ENCODE measurements at regions not wholly inside any gene's neighbourhood (a gene's known extent, or its start where the extent isn't known, plus 50 kb on each side); places are given as distances from the start of the nearest gene placed in this dataset.

- TF ChIP-seq CTCF (IDR thresholded peaks at IDR 0.05): no peak
- H3K27me3 ChIP-seq: no peaks in the 10 kb centered on the region
These were observed 246.8 kb upstream of the RAB6C start for GRCh38 chr2:129732630-129733026.

GRCh38 chr2:129733041-129733440 lies 246.4 kb upstream of the RAB6C start:
- no peak overlapping the region for H3K27ac ChIP-seq
- no peak overlapping the region for H3K4me3 ChIP-seq (ENCODE audit: low read depth in 1 of 2, low read length in 1 of 2)
- H3K9me3 ChIP-seq: no peaks in the 10 kb centered on the region
- no peaks in the 10 kb centered on the region for H3K36me3 ChIP-seq
- no peaks in the 10 kb centered on the region for H3K4me1 ChIP-seq (ENCODE audit: control insufficient read depth in 1 of 2, insufficient read depth in 1 of 2, low read depth in 1 of 2, low read length in 1 of 2)
- no peak for TF ChIP-seq CTCF (IDR thresholded peaks at IDR 0.05)
- H3K27me3 ChIP-seq: no peaks in the 10 kb centered on the region

More at GRCh38 chr2:129732630-129733026, 246.8 kb upstream of the RAB6C start:
- Histone ChIP-seq H3K27ac (no peak overlapping the region), H3K4me1 (ENCODE audit: control insufficient read depth in 1 of 2, insufficient read depth in 1 of 2, low read depth in 1 of 2, low read length in 1 of 2) (no peaks in the 10 kb centered on the region), H3K36me3 (no peaks in the 10 kb centered on the region), H3K4me3 (ENCODE audit: low read depth in 1 of 2, low read length in 1 of 2) (no peak overlapping the region), H3K9me3 (no peaks in the 10 kb centered on the region)

- Histone ChIP-seq H3K4me3 (ENCODE audit: low read depth in 1 of 2, low read length in 1 of 2) (no peak overlapping the region), H3K4me1 (ENCODE audit: control insufficient read depth in 1 of 2, insufficient read depth in 1 of 2, low read depth in 1 of 2, low read length in 1 of 2) (no peaks in the 10 kb centered on the region), H3K27me3 (no peaks in the 10 kb centered on the region), H3K27ac (no peak overlapping the region), H3K9me3 (no peaks in the 10 kb centered on the region), H3K36me3 (no peaks in the 10 kb centered on the region)
- no peak for TF ChIP-seq CTCF (IDR thresholded peaks at IDR 0.05)
These were observed 245.9 kb upstream of the RAB6C start for GRCh38 chr2:129733579-129733978.

GRCh38 chr2:129734343-129735034 lies 245.0 kb upstream of the RAB6C start:
- Histone ChIP-seq H3K27me3 (no peaks in the 10 kb centered on the region), H3K27ac (no peak overlapping the region), H3K4me3 (ENCODE audit: low read depth in 1 of 2, low read length in 1 of 2) (no peak overlapping the region), H3K4me1 (ENCODE audit: control insufficient read depth in 1 of 2, insufficient read depth in 1 of 2, low read depth in 1 of 2, low read length in 1 of 2) (no peaks in the 10 kb centered on the region), H3K9me3 (no peaks in the 10 kb centered on the region), H3K36me3 (no peaks in the 10 kb centered on the region)
- no peak for TF ChIP-seq CTCF (IDR thresholded peaks at IDR 0.05)

- Histone ChIP-seq H3K27ac (no peak overlapping the region), H3K36me3 (no peaks in the 10 kb centered on the region), H3K27me3 (no peaks in the 10 kb centered on the region), H3K4me1 (ENCODE audit: control insufficient read depth in 1 of 2, insufficient read depth in 1 of 2, low read depth in 1 of 2, low read length in 1 of 2) (no peaks in the 10 kb centered on the region), H3K9me3 (no peaks in the 10 kb centered on the region), H3K4me3 (ENCODE audit: low read depth in 1 of 2, low read length in 1 of 2) (no peak overlapping the region)
- no peak for TF ChIP-seq CTCF (IDR thresholded peaks at IDR 0.05)
These were observed 243.9 kb upstream of the RAB6C start for GRCh38 chr2:129735576-129735975.
